GM10266 (cell line): ENCODE measurements at regions not wholly inside any gene's neighbourhood (a gene's known extent, or its start where the extent isn't known, plus 50 kb on each side); places are given as distances from the start of the nearest gene placed in this dataset.

Experiments used
- DNase-seq: peaks from one replicate; pipeline ENCODE4 v3.0.0; 2012; ENCODE audit errors: extremely low spot score
- TF ChIP-seq, protein P1 (sequence below): IDR thresholded peaks from 2 replicates; pipeline ENCODE4 v1.5.1; 2012; ENCODE audit warnings: mild to moderate bottlenecking, low read depth; ENCODE audit not compliant: control insufficient read depth, insufficient read depth; ENCODE audit errors: missing control alignments

DNA sequence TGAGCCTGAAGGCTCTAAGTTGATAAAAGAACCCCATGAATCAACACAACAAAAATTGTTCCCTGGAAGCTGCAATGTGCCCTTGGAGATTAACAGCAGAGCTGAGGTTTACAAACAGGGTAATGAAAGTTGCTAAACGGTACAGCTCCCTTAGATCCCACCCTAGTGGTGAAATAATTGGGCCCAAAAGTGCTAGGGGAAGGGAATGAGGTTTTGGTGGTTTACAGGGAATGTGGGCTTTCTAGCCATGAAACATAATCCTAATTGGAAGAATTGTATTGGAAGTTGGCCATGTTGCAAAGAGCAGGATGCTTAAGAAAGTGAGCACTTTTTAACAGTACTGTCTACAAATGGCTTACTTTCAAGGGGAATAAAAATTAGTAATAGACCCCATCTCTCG lies 180.2 kb upstream of the SMIM21 start:
- TF ChIP-seq, protein P1, sequence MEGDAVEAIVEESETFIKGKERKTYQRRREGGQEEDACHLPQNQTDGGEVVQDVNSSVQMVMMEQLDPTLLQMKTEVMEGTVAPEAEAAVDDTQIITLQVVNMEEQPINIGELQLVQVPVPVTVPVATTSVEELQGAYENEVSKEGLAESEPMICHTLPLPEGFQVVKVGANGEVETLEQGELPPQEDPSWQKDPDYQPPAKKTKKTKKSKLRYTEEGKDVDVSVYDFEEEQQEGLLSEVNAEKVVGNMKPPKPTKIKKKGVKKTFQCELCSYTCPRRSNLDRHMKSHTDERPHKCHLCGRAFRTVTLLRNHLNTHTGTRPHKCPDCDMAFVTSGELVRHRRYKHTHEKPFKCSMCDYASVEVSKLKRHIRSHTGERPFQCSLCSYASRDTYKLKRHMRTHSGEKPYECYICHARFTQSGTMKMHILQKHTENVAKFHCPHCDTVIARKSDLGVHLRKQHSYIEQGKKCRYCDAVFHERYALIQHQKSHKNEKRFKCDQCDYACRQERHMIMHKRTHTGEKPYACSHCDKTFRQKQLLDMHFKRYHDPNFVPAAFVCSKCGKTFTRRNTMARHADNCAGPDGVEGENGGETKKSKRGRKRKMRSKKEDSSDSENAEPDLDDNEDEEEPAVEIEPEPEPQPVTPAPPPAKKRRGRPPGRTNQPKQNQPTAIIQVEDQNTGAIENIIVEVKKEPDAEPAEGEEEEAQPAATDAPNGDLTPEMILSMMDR = no peak
- no peak for DNase-seq

DNA sequence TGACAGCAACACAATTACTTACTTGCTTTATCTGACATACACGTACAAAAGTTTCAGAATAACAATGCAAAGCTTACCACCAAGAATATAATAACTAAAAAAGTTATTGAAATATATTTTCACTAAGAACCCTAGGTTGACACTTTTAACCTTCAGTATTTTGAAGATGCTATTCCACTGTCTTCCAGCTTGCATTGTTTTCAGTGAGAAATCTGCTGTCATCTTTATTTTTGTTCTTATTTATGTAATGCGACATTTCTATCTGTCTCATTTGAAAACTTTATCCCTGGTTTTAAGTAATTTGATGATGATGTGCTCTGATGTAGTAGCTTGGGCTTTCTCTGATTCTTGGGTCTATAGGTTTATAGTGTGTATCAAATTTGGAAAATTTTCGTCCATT lies 165.0 kb upstream of the SMIM21 start:
- no peak for DNase-seq
- TF ChIP-seq, protein P1 = no peak

DNA sequence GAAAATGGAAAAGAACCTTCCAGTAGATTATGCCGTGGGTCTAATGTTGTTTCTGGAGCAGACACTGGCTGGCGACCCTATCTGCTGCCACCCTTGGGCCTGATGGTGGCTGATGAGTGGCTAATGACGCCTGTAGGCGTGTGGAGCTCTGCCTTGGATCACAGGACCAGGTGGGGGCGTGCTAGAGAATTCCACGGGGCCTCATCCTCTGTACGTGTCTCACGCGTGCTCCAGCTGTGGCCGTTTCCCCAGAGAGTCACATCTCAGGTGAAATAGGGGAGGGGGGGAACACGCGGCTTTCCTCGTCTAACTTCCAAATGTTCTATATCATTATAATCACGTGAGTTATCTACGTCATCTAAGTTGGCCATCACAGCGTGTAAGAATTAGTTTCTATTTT lies 160.9 kb upstream of the SMIM21 start:
- no peak for DNase-seq
- TF ChIP-seq, protein P1 = no peak

DNA sequence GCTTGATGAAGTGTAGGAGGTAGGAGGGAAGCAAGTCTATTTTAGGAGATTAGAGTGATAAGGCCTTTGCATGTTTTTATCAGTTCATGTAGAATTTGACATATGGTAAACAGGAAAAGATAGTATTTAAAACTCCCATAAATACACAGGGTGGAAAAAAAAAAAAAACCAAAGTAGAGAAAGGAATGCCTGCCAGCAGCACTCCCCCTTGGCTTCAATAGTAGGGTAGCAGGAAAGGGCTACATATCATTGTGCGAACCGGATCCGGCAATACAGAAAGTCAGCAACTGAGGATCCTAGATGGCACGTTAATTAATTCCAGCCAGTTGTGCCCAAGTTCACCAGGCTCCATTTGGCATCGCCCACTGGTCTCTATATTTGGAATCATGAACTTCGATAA lies 159.6 kb upstream of the SMIM21 start:
- no peak for DNase-seq
- TF ChIP-seq, protein P1 = no peak

DNA sequence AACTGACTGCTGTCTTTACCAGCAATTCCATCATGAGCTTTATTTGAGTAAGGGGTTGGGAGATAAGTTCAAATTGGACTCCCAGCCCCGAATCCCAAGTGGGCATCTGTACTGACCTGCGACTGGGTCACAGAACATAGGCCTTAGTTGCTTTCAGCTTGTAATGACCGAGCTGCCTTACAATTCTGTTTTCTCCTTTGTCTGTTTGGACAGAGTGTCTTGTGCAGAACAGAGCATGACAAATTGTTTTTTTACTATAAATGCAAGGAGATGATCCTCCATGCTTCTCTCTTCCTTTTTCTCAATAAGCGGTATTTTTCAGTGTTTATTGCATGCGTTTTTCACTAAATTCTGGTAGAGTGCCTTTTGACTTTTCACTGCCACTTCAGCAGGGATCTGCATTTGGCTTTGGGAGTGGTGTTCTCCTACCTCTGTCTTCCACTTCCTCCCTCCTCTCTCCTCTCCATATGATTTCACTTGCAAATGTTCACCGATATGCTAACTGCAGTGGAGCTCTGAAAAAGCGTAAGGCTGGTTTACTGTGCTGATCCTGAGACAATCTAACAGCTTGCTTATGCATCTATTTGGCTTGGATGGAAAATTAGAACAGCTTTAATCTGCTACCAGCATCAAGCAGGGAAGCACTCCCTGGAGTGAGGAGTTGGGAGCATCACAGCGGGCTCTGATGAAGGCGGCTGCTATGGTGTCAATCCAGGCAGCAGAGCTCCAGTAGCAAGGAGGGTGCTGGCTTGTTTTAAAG lies 158.8 kb upstream of the SMIM21 start:
- no peak for DNase-seq
- TF ChIP-seq, protein P1 = no peak

DNA sequence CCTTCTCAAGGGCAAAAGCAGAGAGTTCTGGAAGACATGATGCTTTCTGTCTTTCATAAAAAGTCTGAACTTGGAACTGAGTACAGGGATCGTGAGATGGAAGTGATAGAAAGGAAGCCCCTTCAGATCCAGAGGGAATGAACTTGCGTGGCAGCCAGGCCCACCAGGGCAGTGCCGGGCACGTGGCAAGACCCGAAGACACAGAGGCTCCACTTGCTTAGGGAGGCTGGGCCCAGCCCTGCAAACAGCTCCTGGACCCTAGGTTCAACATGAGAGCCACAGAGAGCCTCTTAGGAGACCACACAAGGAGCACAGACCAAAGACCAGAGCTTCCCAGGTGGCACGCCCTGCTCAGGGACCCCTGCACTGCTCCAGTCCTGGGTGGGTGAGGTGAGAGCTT lies 155.4 kb upstream of the SMIM21 start:
- TF ChIP-seq, protein P1 = no peak
- no peak for DNase-seq

DNA sequence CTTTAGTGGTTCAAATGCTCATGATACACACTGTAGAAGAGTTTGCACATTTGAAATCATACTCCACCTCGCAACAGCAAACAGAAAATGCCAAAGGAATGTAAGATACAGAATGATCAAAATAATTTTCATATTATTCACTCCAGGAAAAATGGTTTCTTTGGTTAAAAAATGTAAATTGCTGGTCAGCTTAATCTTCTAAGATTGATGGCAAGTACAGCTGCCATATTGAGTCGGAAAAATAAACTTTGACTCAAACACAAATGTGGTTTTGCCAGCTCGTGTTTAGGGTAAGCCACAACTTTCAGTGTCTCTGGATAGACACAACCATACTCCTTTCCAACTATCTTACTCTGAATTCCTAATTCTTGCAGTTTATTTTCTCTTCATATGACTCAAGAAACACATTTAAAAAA lies 154.9 kb upstream of the SMIM21 start:
- TF ChIP-seq, protein P1 = no peak
- DNase-seq = no peak
